CD4-positive, alpha-beta T cell treated with Interleukin-12 subunit alpha and Interleukin-12 subunit beta, for 1 hour (primary cell): ENCODE measurements at regions not wholly inside any gene's neighbourhood (a gene's known extent, or its start where the extent isn't known, plus 50 kb on each side); places are given as distances from the start of the nearest gene placed in this dataset.

Experiments
- DNase-seq: peaks from one replicate; pipeline ENCODE4 v3.0.0-alpha.2; 2020

DNA sequence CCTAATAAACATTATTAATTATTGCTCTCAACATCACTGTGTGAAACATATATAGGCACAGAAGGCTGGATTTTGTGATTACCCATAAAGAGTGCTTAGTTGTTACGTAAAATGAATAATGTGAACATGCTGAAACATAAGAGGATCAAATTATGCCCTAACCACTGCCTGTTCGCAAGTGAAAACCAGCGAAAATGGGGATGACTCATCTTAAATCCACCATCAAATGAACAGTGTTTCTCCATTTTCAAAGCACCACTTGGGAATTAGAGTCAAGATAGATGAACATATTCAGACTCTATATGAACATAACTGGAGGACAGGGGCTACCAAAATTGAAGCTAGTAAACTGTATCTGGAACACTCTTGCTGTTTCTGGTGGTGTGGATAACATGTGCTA lies 386.2 kb downstream of the HHIPL2 start:
- no peak for DNase-seq

DNA sequence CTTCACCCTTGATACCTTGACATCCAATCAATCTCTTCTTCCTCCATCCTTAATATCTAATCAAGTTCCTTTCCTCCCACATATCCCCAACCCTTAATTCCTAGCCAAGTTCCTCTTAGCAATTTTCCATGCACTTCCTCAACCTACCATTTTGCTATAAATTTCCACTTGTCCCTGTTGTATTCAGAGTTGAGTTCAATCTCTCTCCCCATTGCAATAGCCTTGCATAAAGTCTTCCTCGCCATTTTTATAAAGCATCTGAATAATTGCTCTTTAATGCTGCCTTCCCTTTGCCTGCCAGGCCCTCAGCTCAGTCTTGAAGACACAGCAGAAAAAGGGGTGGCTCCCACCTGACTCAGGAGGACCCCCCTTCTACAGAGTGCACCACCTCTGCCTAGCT lies 390.3 kb downstream of the HHIPL2 start:
- no peak for DNase-seq

DNA sequence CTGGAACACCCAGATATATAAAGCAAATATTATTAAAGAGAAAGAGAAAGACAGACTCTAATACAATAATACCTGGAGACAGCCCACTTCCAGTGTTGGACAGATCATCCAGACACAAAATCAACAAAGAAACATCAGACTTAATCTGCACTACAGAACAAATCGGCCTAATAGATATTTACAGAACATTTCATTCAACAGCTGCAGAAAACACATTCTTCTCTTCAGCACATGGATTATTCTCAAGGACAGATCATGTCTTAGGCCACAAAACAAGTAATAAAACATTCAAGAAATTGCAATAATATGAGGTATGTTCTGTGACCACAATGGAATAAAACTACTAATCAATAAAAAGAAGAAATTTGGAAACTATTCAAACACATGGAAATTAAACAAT lies 398.3 kb upstream of the DUSP10 start:
- no peak for DNase-seq

DNA sequence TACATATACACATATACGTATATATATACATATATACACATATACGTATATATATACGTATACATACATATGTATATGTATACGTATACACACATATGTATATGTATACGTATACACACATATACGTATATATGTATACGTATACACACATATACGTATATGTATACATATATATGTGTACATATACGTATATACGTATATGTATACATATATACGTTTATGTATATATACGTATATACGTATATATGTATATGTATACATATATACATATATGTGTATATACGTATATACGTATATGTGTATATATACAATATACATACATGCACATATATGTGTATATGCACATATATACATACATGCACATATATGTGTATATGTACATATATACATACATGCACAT lies 396.2 kb upstream of the DUSP10 start:
- DNase-seq, result no peak

DNA sequence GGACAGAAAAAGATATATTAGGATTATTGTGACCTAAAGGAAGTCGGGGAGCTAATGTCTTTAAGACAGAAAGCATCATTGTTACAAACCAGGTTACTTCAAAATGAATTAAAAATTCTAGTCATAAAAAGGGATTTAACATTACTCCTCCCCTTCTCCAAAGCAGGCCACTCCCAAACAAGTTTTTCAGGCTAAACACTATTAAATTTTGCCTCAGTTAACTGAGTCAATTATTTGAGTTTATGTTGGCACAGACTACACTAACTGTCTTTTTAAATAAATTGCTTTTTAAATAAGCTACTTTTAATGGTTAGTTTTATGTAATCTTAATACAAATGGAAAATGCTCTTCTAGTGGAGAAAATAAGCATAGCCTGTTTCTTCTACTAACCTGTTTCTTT lies 395.0 kb upstream of the DUSP10 start:
- no peak for DNase-seq

DNA sequence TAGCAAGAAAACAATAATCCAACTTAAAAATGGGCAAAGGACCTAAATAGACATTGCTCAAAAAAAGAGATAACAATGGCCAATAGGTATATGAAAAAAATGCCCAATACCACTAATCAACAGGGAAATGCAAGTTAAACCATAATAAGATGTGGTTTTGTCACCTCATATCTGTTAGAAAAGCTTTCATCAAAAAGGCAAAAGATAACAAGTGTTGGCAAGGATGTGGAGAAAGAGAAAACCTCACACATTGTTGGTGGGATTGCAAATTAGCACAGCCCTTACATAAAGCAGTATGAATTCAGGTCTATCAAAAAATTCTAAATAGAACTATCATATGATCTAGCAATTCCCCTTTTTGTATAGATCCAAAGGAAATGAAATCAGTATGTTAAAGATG lies 387.2 kb upstream of the DUSP10 start:
- DNase-seq, result no peak

DNA sequence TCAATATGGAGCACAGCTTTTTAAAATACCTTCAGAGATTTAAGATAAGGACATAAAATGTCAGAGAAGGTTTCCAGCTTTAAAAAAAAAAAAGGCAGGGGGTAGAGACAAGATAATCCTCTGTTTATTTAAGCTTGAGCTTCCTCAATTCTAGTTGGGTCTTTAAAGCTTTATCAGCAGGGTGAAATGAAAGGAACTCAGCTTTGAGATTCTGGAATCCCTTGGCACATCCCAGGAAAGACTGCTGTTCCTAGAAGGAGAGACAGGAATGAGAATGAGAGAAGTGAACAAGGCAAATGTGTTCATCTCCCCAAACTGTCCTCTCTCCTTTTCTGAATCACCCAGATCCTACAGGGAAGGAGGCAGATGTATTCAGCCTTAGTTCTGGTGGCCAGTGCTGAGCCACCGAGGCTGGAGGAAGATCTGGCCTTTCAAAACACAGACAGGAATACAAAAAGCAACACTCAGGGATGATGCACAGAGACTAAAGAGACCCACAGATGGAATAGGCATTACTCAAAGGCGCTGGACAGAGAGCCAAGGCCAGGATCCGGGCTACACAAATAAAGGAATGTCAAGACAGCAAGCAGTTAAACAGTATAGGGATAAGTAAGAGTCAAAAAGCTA lies 385.8 kb upstream of the DUSP10 start:
- no peak for DNase-seq

DNA sequence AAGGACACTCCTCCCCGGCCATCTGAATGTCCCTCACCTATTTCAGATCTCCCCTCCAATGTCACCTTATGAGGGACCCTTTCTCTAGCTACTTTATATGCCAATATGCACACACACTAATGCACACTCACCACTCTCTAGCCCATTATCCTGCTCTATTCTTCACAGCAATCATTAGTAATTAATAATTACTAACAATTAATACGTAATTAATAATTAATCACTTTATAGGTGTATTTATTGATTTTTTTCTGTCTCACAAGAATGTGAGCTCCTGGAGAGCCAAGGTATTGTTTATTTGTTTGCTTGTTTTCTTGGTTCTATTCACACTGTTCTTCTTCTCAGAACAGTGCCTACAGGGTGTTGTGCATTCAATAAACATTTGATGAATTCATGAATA lies 385.2 kb upstream of the DUSP10 start:
- DNase-seq, result no peak

DNA sequence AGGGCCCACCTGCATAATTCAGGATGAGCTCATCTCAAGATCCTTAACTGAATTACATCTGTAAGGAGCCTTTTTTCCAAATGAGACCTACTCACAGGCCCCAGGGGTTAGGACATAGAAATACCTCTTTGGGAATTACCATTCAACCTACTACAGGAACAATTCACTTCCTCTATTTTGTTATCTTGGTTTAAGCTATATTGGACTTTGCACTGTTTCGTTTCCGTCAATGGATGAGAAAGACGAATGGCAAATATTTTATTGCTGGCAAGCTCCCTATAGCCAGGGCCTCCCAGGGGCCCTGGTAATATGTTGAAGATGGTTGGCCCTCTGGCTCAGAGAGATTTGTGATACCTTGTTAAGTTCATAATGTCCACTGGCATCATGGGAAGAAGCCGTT lies 384.2 kb upstream of the DUSP10 start:
- DNase-seq, result no peak

DNA sequence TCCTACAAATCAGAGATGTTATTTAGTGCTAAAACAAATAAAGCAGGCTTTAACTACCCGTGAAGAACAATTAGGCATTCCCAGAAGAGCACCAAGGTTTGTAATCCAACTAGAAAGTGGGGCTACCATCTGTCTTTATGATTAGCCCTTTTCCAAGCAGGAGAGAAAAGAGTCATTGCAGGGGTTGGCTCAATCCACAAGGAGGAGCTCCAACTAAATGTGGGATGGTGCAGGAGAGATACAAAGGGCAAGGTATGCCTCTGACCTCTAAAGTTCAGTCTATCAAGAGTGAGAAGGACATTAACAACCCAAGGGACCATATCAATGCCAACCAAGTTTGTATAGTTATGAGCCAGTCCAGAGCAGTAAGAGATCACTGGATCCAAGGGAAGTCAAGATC lies 382.7 kb upstream of the DUSP10 start:
- DNase-seq, result no peak

DNA sequence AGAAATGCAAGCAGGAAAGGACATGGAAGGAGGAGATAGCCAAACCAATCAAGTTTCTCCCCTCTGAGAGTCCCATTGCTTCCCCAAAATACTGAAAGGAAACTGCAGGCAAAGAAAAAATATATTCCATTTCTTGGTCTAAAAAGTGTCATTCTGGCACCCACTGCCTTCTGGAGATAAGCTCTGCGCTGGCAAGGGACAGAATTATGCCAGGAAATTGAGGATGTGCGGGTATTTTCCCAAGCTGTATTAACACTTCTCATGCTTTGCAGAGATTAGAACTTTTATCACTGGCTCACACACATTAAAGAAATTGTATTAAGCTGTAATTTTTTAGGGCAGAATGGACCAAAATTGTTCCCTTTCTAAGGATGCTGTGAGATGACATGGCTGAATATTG lies 381.2 kb upstream of the DUSP10 start:
- no peak for DNase-seq

DNA sequence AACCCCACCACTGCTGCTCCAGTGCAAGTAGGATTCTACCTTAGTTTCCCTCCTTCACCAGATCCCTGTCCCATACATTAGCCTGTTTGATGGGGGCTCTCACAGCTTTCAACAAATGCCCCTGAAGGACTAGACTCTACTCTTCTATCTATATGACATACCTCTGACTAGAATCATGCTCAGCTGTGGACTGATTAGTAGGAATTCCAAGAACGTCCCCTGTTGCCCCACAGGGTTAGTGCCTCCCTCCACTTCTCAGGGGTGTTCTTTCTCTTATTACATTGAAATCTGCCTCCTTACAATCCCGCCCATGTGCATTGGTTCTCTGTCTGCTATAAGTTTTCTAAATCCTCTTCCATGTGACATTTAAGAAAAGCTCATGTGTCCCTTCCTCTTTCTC lies 375.9 kb upstream of the DUSP10 start:
- DNase-seq, result no peak

DNA sequence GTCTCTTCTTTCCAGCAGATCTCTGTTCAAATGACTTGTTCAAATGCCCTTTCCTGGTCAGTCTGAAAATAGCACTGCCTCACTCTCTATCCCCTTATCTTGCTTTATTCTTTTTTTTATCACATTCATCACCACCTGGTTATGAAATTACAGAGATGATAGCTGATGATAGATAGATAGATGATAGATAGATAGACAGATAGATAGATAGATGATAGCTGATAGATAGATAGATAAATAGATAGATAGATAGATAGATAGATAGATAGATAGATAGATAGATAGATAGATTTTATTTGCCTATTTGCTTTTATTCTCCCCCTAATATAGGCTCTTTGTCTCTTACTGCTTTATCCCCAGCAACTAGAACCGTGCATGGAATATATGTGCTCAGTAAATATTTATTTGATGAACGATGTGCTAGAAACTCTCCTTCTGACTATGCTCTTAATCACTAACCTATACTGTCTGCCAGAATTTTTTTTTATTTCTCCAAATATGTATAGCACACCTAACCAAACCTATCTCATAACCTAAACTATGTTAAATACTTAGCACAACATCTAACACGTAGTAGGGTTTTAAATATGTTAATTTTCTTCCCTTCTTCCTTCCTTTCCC lies 372.8 kb upstream of the DUSP10 start:
- no peak for DNase-seq

DNA sequence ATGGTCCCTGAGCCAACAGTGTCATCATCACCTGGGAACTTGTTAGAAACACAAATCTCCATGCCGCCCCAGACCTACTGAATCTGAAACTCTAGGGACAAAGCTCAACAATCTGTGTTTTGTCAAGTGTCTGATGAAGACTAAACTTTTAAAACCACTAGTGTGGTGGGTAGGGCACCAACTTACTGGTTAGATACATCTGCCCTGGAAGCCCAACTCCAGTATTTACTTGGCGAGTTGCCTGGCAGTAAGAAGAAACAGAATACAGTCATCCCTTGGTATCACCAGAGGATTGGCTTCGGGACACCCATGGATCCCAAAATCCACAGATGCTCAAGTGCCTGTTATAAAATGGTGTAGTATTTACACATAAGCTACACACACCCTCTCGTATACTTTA lies 367.9 kb upstream of the DUSP10 start:
- no peak for DNase-seq

DNA sequence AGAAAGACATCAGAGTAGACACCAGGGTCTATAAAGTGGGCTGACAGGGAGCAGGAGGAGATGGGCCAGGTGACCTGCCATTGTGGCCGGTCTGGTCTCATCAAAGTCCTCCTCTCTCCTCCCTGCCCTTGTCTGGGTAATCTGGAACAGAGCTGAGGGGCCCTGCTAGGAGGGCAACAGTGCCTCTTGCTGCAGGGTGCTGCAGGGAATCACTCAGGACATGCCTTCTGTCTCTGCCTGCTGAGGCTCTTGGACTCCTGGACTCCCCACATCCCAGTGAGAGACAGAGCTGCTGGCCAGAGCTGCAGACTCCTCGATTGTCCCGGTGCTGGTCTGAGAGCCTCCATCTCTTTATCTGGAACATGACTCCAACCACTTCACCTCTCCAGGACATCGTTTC lies 366.1 kb upstream of the DUSP10 start:
- DNase-seq, result no peak

DNA sequence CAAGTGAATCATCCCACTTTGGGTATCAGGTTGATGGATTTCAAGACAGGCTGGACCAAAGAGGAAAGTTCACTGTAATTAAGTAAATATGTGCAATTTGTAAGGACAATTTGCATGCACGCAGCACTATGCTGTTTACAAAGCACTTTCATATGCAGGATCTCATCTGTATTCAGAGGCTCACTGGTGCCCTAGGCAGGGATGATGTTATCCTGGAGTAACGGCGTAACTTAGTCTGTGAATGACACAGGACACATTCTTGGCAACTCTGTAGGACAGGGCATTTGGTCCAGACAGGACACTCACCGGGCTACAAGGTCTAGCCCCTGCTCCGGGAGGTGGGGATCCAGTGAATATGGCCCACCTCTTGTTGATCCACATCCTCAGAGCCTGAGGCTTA lies 365.4 kb upstream of the DUSP10 start:
- no peak for DNase-seq

DNA sequence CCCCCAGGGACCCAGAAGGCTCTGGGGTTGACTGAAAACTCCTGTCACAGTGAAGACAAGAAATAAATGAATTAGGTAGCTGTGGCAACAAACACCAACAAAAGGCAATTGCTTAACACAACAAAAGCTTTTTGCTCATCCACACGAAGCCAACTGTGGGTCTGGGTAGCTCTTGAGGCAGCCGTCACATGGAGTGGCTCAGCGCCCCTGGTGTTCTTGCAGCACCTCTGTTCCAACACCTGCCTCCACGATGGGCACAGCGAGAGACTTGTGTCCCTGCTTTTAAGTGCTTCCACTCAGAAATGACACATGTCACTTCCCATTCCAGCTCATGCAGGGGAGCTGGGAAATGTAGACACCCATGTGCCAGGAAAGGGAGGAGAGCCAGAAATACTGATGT lies 364.5 kb upstream of the DUSP10 start:
- DNase-seq, result no peak

DNA sequence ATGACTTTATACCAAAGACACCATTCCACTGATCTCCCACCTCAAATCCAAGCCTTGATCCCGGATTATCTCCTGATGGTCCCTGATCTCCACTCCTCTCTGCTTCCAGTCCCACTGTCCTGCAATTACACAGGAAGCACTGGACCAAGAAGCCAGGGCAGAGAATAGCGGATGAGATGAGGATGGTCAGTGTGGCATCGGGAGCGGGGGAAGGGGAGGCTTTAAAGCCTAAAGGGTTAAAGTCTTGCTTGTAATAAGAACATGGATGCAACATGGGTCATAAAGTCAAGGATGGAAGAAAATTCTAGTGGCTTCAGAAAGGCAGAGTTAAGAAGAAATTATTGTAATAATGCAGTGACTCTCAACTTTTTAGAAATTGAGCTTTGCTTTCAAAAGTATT lies 364.0 kb upstream of the DUSP10 start:
- no peak for DNase-seq

DNA sequence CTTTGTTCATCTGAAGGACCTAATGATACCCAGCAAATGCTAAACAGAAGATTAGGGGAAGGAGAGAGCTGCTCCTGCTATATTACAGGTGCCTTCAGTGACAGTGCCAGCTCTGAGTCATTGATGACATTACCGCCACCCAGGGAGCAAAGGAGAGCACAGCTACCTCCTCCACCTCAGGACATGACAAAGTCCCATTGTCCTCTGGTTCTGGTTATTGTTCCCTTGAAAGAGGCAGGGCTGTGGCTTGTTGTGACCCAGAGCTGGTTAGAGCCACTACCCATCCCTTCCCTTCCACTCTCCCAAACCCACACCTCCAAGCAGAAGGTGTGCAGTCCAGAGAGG lies 363.5 kb upstream of the DUSP10 start:
- DNase-seq, result no peak

DNA sequence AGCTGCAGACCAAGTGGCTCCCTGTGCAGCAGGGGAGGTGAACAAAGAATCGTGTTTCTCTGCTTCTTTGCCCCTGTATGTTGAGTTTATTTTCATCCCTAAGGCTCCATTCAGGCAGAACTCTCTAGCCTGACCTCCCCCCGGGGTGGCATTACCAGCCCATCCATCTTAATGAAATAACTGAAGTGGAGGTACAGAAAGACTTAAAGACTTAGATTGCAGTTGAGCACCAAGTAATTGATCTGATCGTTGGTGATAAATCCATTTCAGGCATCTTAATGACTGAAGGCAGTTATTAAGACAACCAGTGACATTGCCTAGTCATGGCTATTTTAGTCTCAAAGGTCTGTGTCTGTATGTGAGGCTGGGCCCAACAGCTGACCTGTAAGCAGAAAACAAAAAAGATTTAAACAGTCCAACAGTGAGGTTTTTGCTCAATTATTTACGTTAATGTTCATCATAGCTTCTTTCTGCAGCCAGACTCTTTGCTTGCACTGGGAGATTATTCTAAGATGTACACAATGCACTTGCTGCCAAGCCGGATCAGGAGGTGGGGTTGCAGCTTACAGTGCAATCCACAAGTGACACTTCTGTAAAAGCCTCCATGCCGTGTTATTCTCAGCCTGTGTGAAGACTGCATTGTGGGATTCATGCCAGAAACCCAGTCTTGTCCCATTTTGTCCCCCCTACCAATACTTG lies 363.0 kb upstream of the DUSP10 start:
- DNase-seq, result no peak

DNA sequence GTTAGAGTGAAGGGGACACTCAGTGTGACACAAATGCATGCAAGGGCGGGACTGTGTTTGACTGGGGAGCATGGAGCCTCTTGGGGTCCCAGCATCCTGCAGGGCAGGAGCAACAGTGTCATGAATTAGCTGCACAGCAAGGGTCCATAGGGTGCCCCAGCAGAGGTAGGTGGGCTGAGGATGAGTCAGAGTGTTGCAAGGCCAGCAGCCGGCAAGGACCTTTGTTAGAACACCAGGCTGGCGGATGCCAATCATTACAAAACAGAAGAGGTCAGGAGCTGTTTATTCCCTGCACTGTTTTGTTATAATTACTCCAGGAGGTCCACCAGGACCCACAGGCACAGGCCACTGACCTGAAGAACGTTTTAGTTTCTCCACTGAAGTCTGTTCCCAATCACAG lies 362.2 kb upstream of the DUSP10 start:
- no peak for DNase-seq

DNA sequence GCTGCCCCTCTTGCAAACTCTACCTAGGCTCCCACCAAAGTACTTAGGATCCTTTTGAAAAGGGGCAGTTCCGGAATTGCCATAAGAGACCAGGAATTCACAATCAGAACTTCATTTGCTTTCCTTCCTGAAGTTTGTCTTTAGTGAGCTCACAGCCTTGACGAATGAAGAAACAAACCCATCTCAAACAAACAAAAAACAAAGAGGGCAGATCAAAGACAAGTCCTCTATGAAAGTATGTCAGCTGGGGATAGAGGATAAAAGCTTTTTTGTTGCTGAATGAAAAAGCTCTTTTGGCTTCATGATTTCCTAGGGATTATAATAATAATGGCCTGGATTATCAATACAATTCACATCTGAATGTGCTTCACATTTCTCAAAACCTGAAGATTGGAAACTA lies 357.9 kb upstream of the DUSP10 start:
- DNase-seq, result no peak

DNA sequence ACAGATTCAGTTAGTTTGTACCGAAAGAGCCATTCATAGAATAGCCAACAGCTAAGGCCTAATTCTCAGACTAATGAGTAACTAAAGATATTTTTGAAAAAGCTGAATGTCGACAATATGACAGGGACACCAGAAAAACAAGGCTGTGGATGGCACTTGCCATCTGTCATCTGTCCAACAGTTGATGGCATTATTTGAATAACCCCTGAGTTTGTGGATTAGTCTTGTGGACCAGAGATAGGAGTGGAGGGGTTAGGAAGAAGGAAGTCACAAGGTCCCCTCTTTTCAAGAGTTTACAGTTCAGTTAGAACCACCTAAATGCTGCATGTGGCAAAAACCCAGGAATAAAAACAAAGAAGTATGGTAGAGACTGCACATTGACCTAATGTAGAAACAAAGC lies 356.5 kb upstream of the DUSP10 start:
- no peak for DNase-seq

DNA sequence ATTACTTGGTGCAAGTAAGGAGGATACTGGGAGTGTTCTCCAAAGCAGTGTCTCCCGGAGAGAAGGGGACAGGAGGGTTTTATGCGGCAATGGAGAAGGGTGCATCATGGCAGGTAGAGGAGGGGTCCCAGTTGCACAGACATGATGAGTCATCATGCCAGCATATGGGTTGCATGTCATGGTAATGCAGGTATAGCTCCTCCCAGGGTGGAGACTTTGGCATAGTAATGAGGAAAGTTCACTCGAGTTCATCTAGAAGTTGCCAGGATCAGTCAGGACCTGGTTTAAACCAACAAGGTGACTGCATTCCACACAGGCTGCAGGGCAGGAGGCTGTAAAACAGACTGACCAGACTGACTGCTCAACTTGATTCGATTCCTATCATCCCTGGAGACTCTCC lies 355.7 kb upstream of the DUSP10 start:
- no peak for DNase-seq

DNA sequence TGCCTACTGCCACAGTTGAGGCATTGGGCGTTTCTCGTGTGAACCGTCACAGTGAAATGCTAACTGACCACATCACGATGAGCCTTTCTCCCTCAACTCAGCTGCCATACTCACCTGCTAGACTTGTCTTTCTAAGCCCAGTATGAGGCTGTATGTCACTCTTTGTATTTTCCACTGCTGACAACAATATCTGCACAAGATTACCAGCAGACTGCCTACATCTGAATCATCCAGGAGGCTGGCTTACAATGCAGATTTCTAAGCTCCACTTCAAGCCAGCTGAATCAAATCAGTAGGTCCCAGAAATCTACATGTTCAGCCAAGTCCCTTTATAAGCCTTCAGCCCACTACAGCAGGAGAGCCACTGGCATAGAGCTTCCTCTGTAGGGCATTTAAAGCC lies 355.0 kb upstream of the DUSP10 start:
- DNase-seq, result no peak
